Loucy (cell line): ENCODE measurements at regions not wholly inside any gene's neighbourhood (a gene's known extent, or its start where the extent isn't known, plus 50 kb on each side); places are given as distances from the start of the nearest gene placed in this dataset.

Source experiments
- H2AFZ ChIP-seq: fragments of 200-600 bp; sonication (generic); 2 replicates; pipeline ENCODE4 v1.6.0; 2016; ENCODE audit warnings: antibody characterized with exemption, mild to moderate bottlenecking, low read length, moderate library complexity
- H3F3A ChIP-seq: fragments of 200-600 bp; 2 replicates; pipeline ENCODE4 v1.6.0; 2016; ENCODE audit warnings: antibody characterized with exemption, low read depth, mild to moderate bottlenecking
- H3K27me3 ChIP-seq: fragments of 200-600 bp; sonication (generic); 2 replicates; pipeline ENCODE4 v1.6.1; 2014; ENCODE audit warnings: low read length, mild to moderate bottlenecking; ENCODE audit not compliant: insufficient read depth, poor library complexity, severe bottlenecking
- H3K36me3 ChIP-seq: fragments of 200-600 bp; sonication (generic); 2 replicates; pipeline ENCODE4 v1.6.1; 2016; ENCODE audit warnings: low read length; ENCODE audit not compliant: insufficient read depth
- H3K4me1 ChIP-seq: fragments of 200-600 bp; sonication (generic); 2 replicates; pipeline ENCODE4 v1.5.1; 2014; ENCODE audit warnings: low read length, mild to moderate bottlenecking; ENCODE audit not compliant: insufficient read depth, poor library complexity, severe bottlenecking
- H3K4me2 ChIP-seq: fragments of 200-600 bp; sonication (generic); 2 replicates; pipeline ENCODE4 v1.6.0; 2014; ENCODE audit warnings: antibody characterized with exemption, low read length, low read depth, mild to moderate bottlenecking; ENCODE audit not compliant: poor library complexity, severe bottlenecking
- H3K4me3 ChIP-seq: fragments of 200-600 bp; sonication (generic); 2 replicates; pipeline ENCODE4 v1.5.1; 2014; ENCODE audit warnings: low read length, mild to moderate bottlenecking, mixed read lengths; ENCODE audit not compliant: poor library complexity, severe bottlenecking
- H3K79me2 ChIP-seq: fragments of 200-600 bp; sonication (generic); 2 replicates; pipeline ENCODE4 v1.6.1; 2014; ENCODE audit warnings: low read length; ENCODE audit not compliant: insufficient read depth
- H3K9ac ChIP-seq: fragments of 200-600 bp; sonication (generic); 2 replicates; pipeline ENCODE4 v1.6.0; 2014; ENCODE audit warnings: mild to moderate bottlenecking, low read depth, low read length, moderate library complexity; ENCODE audit not compliant: poor library complexity, severe bottlenecking
- H3K9me2 ChIP-seq: fragments of 200-600 bp; sonication (generic); replicated peaks from 2 replicates; pipeline ENCODE4 v1.6.1; 2016; ENCODE audit warnings: low read depth, low read length, mixed read lengths
- H3K9me3 ChIP-seq: fragments of 200-600 bp; sonication (generic); 2 replicates; pipeline ENCODE4 v1.6.1; 2014; ENCODE audit warnings: mild to moderate bottlenecking, antibody characterized with exemption, low read length, low read depth; ENCODE audit not compliant: insufficient read depth
- H4K20me1 ChIP-seq: fragments of 200-600 bp; sonication (generic); 2 replicates; pipeline ENCODE4 v1.6.0; 2014; ENCODE audit warnings: antibody characterized with exemption, low read length, mild to moderate bottlenecking; ENCODE audit not compliant: insufficient read depth, poor library complexity, severe bottlenecking
- EZH2phosphoT487 ChIP-seq: fragments of 200-600 bp; IDR thresholded peaks from 2 replicates; pipeline ENCODE4 v1.6.1; 2018; ENCODE audit warnings: antibody characterized with exemption, mild to moderate bottlenecking, moderate library complexity, borderline replicate concordance
- TF ChIP-seq, protein P1 (sequence below): fragments of 200-600 bp; sonication (generic); conservative IDR thresholded peaks from 2 replicates; pipeline ENCODE4 v1.5.1; 2014; ENCODE audit warnings: mild to moderate bottlenecking, antibody characterized with exemption, low read length

GRCh38 chr18:67081482-67082211 lies 434.9 kb downstream of the DSEL start:
- Histone ChIP-seq H3K9ac (no peak overlapping the region), H2AFZ (no peak overlapping the region), H3K9me3 (no peaks in the 10 kb centered on the region), H3K27me3 (no peaks in the 10 kb centered on the region), H3K9me2 (no peaks in the 10 kb centered on the region), H3K4me1 (no peaks in the 10 kb centered on the region), H3K4me2 (no peak overlapping the region), H4K20me1 (no peaks in the 10 kb centered on the region), H3K79me2 (no peaks in the 10 kb centered on the region), H3K4me3 (no peak overlapping the region), H3F3A (no peaks in the 10 kb centered on the region), H3K36me3 (no peaks in the 10 kb centered on the region)
- TF ChIP-seq, protein P1, sequence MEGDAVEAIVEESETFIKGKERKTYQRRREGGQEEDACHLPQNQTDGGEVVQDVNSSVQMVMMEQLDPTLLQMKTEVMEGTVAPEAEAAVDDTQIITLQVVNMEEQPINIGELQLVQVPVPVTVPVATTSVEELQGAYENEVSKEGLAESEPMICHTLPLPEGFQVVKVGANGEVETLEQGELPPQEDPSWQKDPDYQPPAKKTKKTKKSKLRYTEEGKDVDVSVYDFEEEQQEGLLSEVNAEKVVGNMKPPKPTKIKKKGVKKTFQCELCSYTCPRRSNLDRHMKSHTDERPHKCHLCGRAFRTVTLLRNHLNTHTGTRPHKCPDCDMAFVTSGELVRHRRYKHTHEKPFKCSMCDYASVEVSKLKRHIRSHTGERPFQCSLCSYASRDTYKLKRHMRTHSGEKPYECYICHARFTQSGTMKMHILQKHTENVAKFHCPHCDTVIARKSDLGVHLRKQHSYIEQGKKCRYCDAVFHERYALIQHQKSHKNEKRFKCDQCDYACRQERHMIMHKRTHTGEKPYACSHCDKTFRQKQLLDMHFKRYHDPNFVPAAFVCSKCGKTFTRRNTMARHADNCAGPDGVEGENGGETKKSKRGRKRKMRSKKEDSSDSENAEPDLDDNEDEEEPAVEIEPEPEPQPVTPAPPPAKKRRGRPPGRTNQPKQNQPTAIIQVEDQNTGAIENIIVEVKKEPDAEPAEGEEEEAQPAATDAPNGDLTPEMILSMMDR = no peak
- no peak for TF ChIP-seq EZH2phosphoT487

- Histone ChIP-seq H3K4me3 (no peak overlapping the region), H3K4me1 (no peaks in the 10 kb centered on the region), H2AFZ (no peak overlapping the region), H4K20me1 (no peaks in the 10 kb centered on the region), H3K27me3 (no peaks in the 10 kb centered on the region), H3K79me2 (no peaks in the 10 kb centered on the region), H3K9ac (no peak overlapping the region), H3F3A (no peaks in the 10 kb centered on the region), H3K4me2 (no peak overlapping the region), H3K36me3 (no peaks in the 10 kb centered on the region), H3K9me3 (no peaks in the 10 kb centered on the region), H3K9me2 (no peaks in the 10 kb centered on the region)
- TF ChIP-seq, protein P1 = no peak
- no peak for TF ChIP-seq EZH2phosphoT487
These were observed 435.9 kb downstream of the DSEL start for GRCh38 chr18:67080601-67081000.

- Histone ChIP-seq H3K4me3 (no peak overlapping the region), H3K9ac (no peak overlapping the region), H3K27me3 (no peaks in the 10 kb centered on the region), H2AFZ (no peak overlapping the region), H3K9me2 (no peaks in the 10 kb centered on the region), H3K36me3 (no peaks in the 10 kb centered on the region), H3K9me3 (no peaks in the 10 kb centered on the region), H3K4me2 (no peak overlapping the region), H3K79me2 (no peaks in the 10 kb centered on the region), H3F3A (no peaks in the 10 kb centered on the region), H4K20me1 (no peaks in the 10 kb centered on the region), H3K4me1 (no peaks in the 10 kb centered on the region)
- no peak for TF ChIP-seq EZH2phosphoT487
- TF ChIP-seq, protein P1 = no peak
These were observed 442.2 kb downstream of the DSEL start for GRCh38 chr18:67074309-67074708.
